ENCODE measurements at regions not wholly inside any gene's neighbourhood (a gene's known extent, or its start where the extent isn't known, plus 50 kb on each side); places are given as distances from the start of the nearest gene placed in this dataset.

- Histone ChIP-seq H3K9me3 (ENCODE audit: insufficient read depth, low read length) (no peaks in the 10 kb centered on the region), H3K4me3 (ENCODE audit: insufficient read length, low read depth) (peak overlapping the region; percentile 71), H3K9ac (ENCODE audit: insufficient read length, low read depth) (peak overlapping the region; percentile 74), H3K36me3 (ENCODE audit: insufficient read depth, insufficient read length, low read length) (no peaks in the 10 kb centered on the region), H3K4me1 (ENCODE audit: insufficient read depth, insufficient read length) (no peaks in the 10 kb centered on the region), H3K27me3 (ENCODE audit: insufficient read depth, insufficient read length) (peaks cover 57% of the 10 kb centered on the region)
- DNase-seq (ENCODE audit: low read depth, low spot score), result no peak
- TF ChIP-seq YY1 (IDR thresholded peaks at IDR 0.05; ENCODE audit: insufficient read depth, insufficient read length) (no peak), ZNF274 (IDR thresholded peaks at IDR 0.05; ENCODE audit: low read depth, low read length) (no peak), SUZ12 (IDR thresholded peaks at IDR 0.05; ENCODE audit: extremely low read depth, insufficient read depth, insufficient read length) (no peak)
These were observed 71.9 kb upstream of the GRAMD1B start for GRCh38 chr11:123357990-123358827.

GRCh38 chr11:123357353-123357989 is 72.6 kb upstream of the GRAMD1B start:
- Histone ChIP-seq H3K9ac (ENCODE audit: insufficient read length, low read depth) (peak overlapping the region; percentile 74), H3K36me3 (ENCODE audit: insufficient read depth, insufficient read length, low read length) (no peaks in the 10 kb centered on the region), H3K27me3 (ENCODE audit: insufficient read depth, insufficient read length) (peaks cover 57% of the 10 kb centered on the region), H3K4me3 (ENCODE audit: insufficient read length, low read depth) (peak overlapping the region; percentile 71), H3K9me3 (ENCODE audit: insufficient read depth, low read length) (no peaks in the 10 kb centered on the region), H3K4me1 (ENCODE audit: insufficient read depth, insufficient read length) (no peaks in the 10 kb centered on the region)
- no peak for TF ChIP-seq YY1 (IDR thresholded peaks at IDR 0.05; ENCODE audit: insufficient read depth, insufficient read length)
- TF ChIP-seq SUZ12 (IDR thresholded peaks at IDR 0.05; ENCODE audit: extremely low read depth, insufficient read depth, insufficient read length), result no peak
- no peak for TF ChIP-seq ZNF274 (IDR thresholded peaks at IDR 0.05; ENCODE audit: low read depth, low read length)
- DNase-seq (ENCODE audit: low read depth, low spot score), result no peak

- Histone ChIP-seq H3K9ac (ENCODE audit: insufficient read length, low read depth) (no peak overlapping the region), H3K9me3 (ENCODE audit: insufficient read depth, low read length) (no peaks in the 10 kb centered on the region), H3K4me1 (ENCODE audit: insufficient read depth, insufficient read length) (no peaks in the 10 kb centered on the region), H3K27me3 (ENCODE audit: insufficient read depth, insufficient read length) (peaks cover 50% of the 10 kb centered on the region), H3K36me3 (ENCODE audit: insufficient read depth, insufficient read length, low read length) (no peaks in the 10 kb centered on the region), H3K4me3 (ENCODE audit: insufficient read length, low read depth) (no peak overlapping the region)
- no peak for DNase-seq (ENCODE audit: low read depth, low spot score)
- no peak for TF ChIP-seq ZNF274 (IDR thresholded peaks at IDR 0.05; ENCODE audit: low read depth, low read length)
- no peak for TF ChIP-seq SUZ12 (IDR thresholded peaks at IDR 0.05; ENCODE audit: extremely low read depth, insufficient read depth, insufficient read length)
- TF ChIP-seq YY1 (IDR thresholded peaks at IDR 0.05; ENCODE audit: insufficient read depth, insufficient read length), result no peak
These were observed 73.5 kb upstream of the GRAMD1B start for GRCh38 chr11:123356539-123356938.

- no peaks in the 10 kb centered on the region for H3K9me3 ChIP-seq (ENCODE audit: insufficient read depth, low read length)
These were observed 75.6 kb upstream of the GRAMD1B start for GRCh38 chr11:123354371-123354975.

GRCh38 chr11:123351375-123351774 is 78.7 kb upstream of the GRAMD1B start:
- H3K9ac ChIP-seq (ENCODE audit: insufficient read length, low read depth), result no peak overlapping the region
- H3K4me3 ChIP-seq (ENCODE audit: insufficient read length, low read depth), result no peak overlapping the region
- DNase-seq (ENCODE audit: low read depth, low spot score), result no peak
- H3K4me1 ChIP-seq (ENCODE audit: insufficient read depth, insufficient read length), result peaks cover 4% of the 10 kb centered on the region
- H3K27me3 ChIP-seq (ENCODE audit: insufficient read depth, insufficient read length), result peaks cover 2% of the 10 kb centered on the region
- TF ChIP-seq SUZ12 (IDR thresholded peaks at IDR 0.05; ENCODE audit: extremely low read depth, insufficient read depth, insufficient read length) (no peak), ZNF274 (IDR thresholded peaks at IDR 0.05; ENCODE audit: low read depth, low read length) (no peak), YY1 (IDR thresholded peaks at IDR 0.05; ENCODE audit: insufficient read depth, insufficient read length) (no peak)
- H3K36me3 ChIP-seq (ENCODE audit: insufficient read depth, insufficient read length, low read length), result no peaks in the 10 kb centered on the region
- no peaks in the 10 kb centered on the region for H3K9me3 ChIP-seq (ENCODE audit: insufficient read depth, low read length)

More at GRCh38 chr11:123354371-123354975, 75.6 kb upstream of the GRAMD1B start:
- no peak for TF ChIP-seq YY1 (IDR thresholded peaks at IDR 0.05; ENCODE audit: insufficient read depth, insufficient read length)
- no peak for TF ChIP-seq ZNF274 (IDR thresholded peaks at IDR 0.05; ENCODE audit: low read depth, low read length)
- no peak for TF ChIP-seq SUZ12 (IDR thresholded peaks at IDR 0.05; ENCODE audit: extremely low read depth, insufficient read depth, insufficient read length)
- Histone ChIP-seq H3K4me3 (ENCODE audit: insufficient read length, low read depth) (no peak overlapping the region), H3K9ac (ENCODE audit: insufficient read length, low read depth) (no peak overlapping the region), H3K4me1 (ENCODE audit: insufficient read depth, insufficient read length) (peaks cover 4% of the 10 kb centered on the region), H3K27me3 (ENCODE audit: insufficient read depth, insufficient read length) (peaks cover 33% of the 10 kb centered on the region), H3K36me3 (ENCODE audit: insufficient read depth, insufficient read length, low read length) (no peaks in the 10 kb centered on the region)
- no peak for DNase-seq (ENCODE audit: low read depth, low spot score)

- TF ChIP-seq YY1 (IDR thresholded peaks at IDR 0.05; ENCODE audit: insufficient read depth, insufficient read length) (no peak), SUZ12 (IDR thresholded peaks at IDR 0.05; ENCODE audit: extremely low read depth, insufficient read depth, insufficient read length) (no peak), ZNF274 (IDR thresholded peaks at IDR 0.05; ENCODE audit: low read depth, low read length) (no peak)
- Histone ChIP-seq H3K9ac (ENCODE audit: insufficient read length, low read depth) (no peak overlapping the region), H3K9me3 (ENCODE audit: insufficient read depth, low read length) (no peaks in the 10 kb centered on the region), H3K27me3 (ENCODE audit: insufficient read depth, insufficient read length) (no peaks in the 10 kb centered on the region), H3K4me3 (ENCODE audit: insufficient read length, low read depth) (no peak overlapping the region), H3K4me1 (ENCODE audit: insufficient read depth, insufficient read length) (peaks cover 4% of the 10 kb centered on the region), H3K36me3 (ENCODE audit: insufficient read depth, insufficient read length, low read length) (no peaks in the 10 kb centered on the region)
- DNase-seq (ENCODE audit: low read depth, low spot score), result no peak
These were observed 80.7 kb upstream of the GRAMD1B start for GRCh38 chr11:123349382-123349781.

All from NT2/D1 (cell line).